ENCODE measurements at regions not wholly inside any gene's neighbourhood (a gene's known extent, or its start where the extent isn't known, plus 50 kb on each side); places are given as distances from the start of the nearest gene placed in this dataset.

DNA sequence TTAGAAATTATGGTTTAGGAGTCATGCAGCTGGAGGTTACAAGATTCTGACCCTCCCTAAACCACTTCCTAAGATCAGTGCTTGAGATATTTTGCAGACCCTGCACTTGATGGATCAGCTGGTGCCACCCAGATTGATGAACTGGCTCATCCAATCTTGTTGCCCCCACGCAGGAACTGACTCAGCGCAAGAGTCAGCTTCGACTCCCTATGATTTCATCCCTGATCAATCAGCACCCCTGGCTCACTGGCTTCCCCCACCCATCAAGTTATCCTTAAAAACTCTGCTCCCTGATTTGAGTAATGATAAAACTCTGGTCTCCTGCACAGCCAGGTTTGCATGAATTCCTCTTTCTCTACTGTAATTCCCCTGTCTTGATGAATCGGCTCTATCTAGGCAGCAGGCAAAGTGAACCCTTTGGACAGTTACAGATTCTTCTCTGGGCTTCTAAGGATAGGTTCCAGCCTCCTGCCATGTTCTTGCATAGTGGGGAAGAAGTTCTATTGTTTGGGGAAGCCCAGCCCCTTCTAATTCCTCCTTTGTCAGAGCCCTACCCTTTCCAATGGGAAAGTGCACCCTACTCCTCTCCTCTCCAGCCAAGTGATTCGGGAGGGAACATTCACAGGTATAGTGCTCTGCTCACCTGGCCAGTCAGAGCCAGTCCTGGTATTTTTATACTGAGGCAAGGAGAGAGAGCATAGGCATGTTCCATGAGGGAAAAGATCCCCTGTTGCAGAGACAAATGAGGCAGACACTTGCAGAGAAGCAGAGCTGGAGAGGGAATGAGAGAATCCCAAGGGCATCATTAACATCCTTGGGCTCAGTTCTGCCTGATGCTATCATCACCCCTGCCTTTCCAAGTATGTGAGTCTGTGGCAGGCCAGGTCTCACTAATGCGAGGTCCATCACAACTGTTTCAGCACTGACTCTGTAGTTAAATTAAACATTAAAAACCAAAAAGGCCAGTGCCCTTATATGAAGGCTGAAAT, 224.4 kb upstream of the GALNT17 start:
- DNase-seq (ENCODE audit: low spot score): no peak

- DNase-seq (ENCODE audit: low spot score): no peak
Observed at GRCh38 chr7:70913924-70914323, 218.0 kb upstream of the GALNT17 start.

DNA sequence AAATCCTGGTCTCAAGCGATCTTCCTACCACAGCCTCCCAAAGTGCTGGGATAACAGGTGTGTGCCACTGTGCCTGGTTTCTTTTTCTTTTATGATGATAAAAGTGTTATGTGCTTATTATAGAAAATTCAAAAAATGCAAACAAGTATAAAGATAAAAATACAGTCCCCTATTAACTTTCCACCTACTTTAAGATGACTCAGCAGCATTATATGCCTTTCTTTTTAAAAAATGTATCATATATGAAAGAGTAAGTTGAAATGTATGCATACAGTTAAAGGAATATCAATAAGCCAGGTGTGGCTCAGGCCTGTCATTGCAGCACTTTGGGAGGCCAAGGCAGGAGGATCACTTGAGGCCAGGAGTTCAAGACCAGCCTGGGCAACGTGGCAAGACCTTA, 216.9 kb upstream of the GALNT17 start:
- no peak for DNase-seq (ENCODE audit: low spot score)

DNA sequence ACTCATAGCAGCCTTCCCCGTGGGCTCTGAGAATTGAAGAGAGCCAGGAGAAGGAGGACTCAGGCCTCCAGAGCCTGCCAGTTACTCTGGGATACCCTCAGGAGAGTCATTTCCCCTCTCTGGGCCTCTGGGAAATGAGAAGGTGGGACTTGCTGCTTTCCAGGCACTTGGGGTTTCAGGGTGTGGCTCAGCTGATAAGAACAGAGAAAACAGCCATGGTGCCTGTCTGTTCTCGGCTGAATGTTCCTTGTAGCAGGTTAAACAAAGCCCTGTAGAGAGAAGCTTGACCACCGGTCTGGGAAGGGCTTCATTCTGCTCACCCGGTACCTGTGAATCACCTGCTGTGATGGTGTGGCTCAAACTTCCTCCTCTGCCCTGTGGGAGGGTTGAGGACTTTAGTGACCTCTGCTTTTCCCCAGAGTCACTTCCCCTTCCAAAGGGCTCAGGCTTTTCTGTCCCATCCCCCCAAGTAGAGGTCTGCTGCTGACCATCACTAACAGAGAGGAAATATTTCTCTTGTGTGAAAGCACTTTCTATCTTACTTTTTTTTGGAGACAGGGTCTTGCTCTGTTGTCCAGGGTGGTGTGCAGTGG, 212.4 kb upstream of the GALNT17 start:
- DNase-seq (ENCODE audit: low spot score): no peak

DNA sequence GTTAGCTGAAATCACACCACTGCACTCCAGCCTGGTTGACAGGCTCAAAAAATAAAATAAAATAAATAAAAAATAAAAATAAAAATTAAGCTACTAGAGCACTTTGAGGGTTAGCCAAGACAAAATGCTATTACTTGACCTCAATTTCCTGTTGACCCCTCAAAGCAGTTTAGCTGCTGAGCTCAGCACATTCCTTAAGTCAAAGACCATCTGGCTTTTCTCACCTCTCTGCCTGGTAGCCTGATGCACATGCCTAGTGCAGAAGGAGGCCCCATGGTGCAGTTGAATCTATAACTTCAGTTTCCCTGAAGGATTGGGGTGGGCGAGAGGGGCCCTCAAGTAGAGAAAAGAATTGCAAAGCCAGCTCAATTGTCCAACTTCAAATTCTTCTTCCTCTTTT, 211.1 kb upstream of the GALNT17 start:
- no peak for DNase-seq (ENCODE audit: low spot score)

DNA sequence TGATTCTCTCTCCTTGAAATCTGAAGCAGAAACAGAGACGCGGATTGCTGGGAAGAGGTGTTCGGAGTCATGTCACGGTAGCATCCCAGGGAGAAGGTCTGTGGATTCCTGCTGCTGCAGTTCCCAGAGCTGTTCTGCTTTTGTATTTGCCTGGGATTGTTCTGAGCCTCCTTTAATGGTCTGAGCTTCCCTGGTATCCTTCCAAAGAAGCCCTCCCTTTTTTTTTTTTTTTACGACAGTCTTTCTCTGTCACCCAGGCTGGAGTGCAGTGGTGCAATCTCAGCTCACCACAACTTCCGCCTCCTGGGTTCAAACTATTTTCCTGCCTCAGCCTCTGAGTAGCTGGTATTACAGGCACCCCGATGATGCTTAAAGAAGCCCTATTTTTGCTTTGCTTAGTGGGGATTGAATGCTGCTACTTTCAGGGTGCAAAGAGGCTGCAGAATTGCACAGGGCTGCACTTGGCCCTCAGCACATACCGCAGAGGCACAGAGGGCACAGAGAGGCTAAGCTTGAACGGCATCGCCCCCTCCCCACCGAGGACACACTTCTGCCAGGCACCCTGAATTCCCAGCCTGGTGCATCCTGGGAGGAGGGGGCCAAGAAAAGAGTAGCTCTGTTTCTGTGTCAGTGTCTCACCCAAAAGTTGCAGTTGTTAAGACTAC, 208.6 kb upstream of the GALNT17 start:
- DNase-seq (ENCODE audit: low spot score): no peak

DNA sequence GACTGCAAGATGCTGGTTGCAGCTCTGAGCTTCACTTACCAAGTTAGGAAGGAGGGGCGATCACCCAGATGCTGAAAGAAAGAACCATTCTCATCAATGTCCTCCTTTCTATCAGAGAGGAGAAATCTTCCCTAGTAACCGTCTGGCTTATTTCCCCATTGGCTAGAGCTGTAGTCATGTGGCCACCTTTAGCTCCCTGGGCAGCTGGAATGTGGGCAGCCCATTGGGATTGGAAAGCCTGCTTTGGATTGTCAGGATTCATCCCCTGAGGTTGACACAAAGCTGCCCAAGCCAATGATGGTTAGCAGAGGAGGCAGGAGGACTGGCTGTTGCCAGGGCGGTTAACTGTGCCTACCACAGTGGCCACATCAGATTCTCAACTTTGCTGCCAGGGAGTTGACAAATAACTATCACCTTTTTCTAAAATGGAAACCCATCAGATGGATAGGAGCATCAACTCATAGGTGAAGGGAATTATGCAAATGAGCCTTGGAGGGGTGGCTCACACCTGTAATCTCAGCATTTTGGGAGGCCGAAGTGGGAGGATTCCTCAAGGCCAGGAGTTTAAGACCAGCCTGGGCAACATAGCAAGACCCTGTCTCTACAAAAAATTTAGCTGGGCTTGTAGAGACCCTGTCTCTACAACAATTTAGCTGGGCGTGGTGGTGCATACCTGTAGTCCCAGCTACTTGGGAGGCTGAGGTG, 206.4 kb upstream of the GALNT17 start:
- DNase-seq (ENCODE audit: low spot score): no peak

DNA sequence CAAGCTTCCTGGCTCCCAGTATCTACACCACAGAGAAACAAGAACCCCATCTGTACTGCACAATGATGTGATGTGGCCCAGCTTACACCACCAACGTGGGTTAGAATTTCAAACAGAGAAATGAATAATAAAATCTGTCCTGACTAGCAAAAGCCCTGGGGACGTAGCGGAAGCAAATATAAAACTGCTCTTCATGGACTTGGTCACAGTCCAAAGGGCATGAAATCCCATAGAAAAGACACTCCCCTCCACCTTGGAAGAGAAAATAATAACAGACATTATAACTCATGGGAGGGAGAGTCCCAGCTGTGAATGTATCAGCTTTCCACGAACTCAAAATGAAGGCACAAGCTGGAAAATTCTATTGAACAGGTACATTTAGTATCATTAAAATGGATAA, 205.3 kb upstream of the GALNT17 start:
- no peak for DNase-seq (ENCODE audit: low spot score)

DNA sequence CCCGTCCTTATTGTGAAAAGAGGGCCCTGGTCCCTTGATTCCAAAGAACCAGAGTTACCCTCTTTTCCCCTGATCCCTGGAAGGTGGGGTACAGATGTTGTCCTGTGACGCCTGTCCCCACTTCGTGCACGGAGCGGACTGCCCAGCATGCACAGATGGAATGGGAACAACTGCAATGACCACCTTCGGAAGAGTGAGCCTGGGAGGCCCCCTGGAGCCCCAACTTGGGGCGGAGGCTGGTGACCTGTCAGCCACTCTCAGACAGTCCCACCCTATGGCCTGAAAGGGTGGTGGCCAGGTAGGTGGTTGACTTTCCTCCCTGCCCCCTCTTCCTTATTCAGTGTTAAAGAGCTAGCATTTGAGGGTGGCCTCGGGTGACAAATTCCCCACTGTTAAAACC, 196.6 kb upstream of the GALNT17 start:
- no peak for DNase-seq (ENCODE audit: low spot score)

- no peak for DNase-seq (ENCODE audit: low spot score)
Observed at GRCh38 chr7:70935854-70936253, 196.1 kb upstream of the GALNT17 start.

GRCh38 chr7:70937424-70937823, 194.5 kb upstream of the GALNT17 start:
- DNase-seq (ENCODE audit: low spot score): no peak

- no peak for DNase-seq (ENCODE audit: low spot score)
Observed at GRCh38 chr7:70940597-70940996, 191.3 kb upstream of the GALNT17 start.

- no peak for DNase-seq (ENCODE audit: low spot score)
Observed at GRCh38 chr7:70942791-70943190, 189.2 kb upstream of the GALNT17 start.

DNA sequence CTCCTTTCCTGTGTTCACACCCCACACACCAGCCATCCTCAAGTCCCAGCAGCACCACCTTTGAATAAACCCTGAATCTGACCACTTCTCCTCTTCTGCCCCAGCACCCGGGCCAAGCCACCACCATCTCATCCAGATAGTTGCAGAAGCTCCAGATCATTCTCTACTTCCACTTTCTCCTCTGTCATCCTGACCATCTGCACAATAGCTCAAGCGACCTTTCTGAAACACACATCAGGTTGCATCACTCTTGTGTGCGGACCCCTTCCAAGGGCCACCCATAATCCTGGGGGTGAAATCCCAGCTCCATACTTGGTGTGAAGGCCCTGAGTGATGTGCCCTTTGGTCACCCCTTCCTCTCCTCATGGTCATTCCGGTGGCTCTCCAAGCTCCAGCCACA, 187.4 kb upstream of the GALNT17 start:
- DNase-seq (ENCODE audit: low spot score): no peak

GRCh38 chr7:70947181-70947580, 184.8 kb upstream of the GALNT17 start:
- DNase-seq (ENCODE audit: low spot score): no peak

DNA sequence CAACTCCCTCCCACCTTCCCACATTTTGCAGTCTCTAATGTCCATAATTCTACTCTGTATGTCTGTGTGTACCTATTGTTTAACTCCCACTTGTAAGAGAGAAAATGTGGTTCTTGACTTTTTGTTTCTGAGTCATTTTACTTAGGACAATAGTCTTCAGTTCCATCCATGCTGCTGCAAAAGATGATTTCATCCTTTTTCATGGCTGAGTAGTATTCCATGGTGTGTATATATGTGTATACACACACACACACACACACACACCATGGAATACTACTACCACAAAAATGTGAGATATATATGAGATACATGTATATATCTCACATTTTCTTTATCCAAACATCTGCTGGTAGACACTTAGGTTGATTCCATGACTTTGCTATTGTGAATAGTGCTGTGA, 182.1 kb upstream of the GALNT17 start:
- DNase-seq (ENCODE audit: low spot score): no peak

DNA sequence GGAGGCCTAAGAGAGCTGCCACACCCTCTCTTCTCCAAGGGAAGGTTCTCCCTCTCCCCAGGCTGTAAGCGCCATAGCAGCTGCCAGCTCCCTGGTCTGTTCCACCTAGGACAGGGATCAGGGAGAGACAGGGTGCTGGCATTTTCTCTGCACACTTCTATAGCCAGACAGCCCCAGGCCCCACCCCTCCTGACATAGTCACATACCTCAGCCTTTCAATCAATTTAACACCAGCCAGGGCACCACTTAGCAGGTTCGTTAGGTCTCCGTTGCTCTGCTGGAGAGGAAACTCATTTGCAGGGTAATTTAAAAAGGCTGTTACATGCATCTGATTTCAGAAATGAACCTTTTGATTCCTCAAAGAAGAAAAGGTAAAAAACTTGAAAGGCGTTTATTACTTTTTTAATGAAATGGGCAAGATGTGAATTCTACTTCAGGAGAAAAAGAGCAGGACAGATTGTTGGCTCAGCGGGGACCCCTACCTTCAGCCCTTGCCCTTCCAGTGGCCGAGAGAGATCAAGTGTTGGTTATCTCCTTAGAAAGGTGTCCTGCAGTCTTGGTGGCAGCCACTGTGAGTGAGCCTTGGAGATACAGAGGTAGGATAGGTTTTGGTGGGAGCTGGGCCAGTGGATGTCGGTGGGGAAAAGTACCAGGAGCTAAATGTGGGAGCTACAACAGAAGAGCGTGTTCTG, 180.5 kb upstream of the GALNT17 start:
- no peak for DNase-seq (ENCODE audit: low spot score)

DNA sequence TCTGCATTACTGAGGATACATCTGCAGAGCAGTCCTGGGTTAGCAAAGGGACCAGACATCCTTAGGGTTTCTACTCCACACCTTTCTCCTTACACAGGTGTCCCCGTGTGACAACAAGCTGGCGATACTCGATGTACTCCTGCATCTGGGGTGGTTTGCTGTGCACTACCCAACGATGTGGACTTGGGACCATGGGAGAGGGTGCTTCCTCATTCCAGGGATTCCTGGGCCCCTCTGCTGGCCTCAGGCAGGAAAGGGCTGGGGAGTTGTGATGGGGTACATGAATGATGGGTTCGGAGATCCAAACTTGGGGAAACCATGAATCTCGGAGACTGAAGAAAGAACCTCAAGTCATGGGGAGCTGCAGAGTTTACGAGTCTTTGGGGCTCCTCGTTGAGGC, 179.6 kb upstream of the GALNT17 start:
- DNase-seq (ENCODE audit: low spot score): no peak

DNA sequence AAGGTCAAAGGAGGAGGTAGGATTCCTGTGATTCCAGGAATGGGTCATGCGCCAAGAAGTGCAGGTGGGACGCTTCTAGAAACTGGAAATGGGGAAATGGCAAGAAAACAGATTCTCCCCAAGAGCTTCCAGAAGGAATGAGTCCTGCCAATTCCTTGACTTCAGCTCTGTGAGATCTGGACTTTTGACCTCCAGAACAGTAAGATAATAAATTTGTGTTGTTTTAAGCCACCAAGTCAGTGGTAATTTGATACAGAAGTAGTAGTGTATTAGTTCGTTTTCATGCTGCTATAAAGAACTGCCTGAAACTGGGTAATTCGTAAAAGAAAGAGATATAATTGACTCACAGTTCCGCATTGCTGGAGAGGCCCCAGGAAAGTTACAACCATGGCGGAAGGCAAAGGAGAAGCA, 178.6 kb upstream of the GALNT17 start:
- no peak for DNase-seq (ENCODE audit: low spot score)

DNA sequence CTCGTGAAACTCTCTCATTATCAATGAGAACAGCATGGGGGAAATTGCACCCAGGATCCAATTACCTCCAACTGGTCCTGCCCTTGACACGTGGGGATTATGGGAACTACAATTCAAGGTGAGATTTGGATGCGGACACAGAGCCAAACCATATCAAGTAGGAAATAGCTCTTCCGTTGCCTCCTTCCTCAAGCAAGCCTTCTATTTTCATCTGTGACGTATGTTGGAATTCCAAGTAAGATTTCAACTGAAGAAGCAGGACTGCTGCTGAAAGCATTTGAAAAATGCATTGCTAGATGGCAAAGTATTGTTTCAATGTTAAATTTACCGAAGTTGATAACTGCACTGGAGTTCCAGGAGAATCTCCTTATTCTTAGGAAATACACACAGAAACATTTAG, 178.1 kb upstream of the GALNT17 start:
- no peak for DNase-seq (ENCODE audit: low spot score)

- DNase-seq (ENCODE audit: low spot score): no peak
Observed at GRCh38 chr7:70972693-70973092, 159.3 kb upstream of the GALNT17 start.

DNA sequence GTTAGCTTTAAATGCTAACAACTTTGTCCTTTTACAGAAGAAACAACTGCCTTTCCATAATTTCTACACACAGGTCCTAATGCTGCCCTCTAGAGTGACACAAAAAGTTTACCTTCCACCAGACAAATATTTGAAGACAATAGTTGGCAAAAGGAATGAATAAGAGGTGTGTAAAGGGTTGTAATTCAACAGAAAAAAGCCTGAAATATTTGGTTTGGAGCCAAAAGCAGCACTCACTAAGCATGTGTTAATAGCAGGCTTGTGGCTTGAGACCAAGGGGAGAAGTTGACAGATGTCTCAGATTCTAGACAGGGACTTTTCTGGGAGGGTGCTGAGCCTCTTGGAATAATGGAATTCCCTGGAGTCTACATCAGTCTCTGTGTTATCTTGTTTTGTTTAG, 156.2 kb upstream of the GALNT17 start:
- DNase-seq (ENCODE audit: low spot score): no peak
